Hepatocyte (in vitro differentiated cells): ENCODE measurements at regions not wholly inside any gene's neighbourhood (a gene's known extent, or its start where the extent isn't known, plus 50 kb on each side); places are given as distances from the start of the nearest gene placed in this dataset.

Source experiments
- DNase-seq: peaks from one replicate; pipeline ENCODE4 v3.0.0-alpha.2; 2016; ENCODE audit warnings: low spot score
- H2AFZ ChIP-seq: fragments of 200-600 bp; sonication (generic); 2 replicates; pipeline ENCODE4 v1.6.0; 2016; ENCODE audit warnings: antibody characterized with exemption, mild to moderate bottlenecking
- H3K27ac ChIP-seq: fragments of 200-600 bp; sonication (generic); 2 replicates; pipeline ENCODE4 v1.5.1; 2016; ENCODE audit warnings: mild to moderate bottlenecking
- H3K27me3 ChIP-seq: fragments of 200-600 bp; sonication (generic); 2 replicates; pipeline ENCODE4 v1.6.1; 2016
- H3K36me3 ChIP-seq: fragments of 200-600 bp; sonication (generic); replicated peaks from 2 replicates; pipeline ENCODE4 v1.5.1; 2016; ENCODE audit warnings: low read depth; ENCODE audit not compliant: insufficient read depth
- H3K4me1 ChIP-seq: fragments of 200-600 bp; sonication (generic); 2 replicates; pipeline ENCODE4 v1.5.1; 2016; ENCODE audit warnings: mild to moderate bottlenecking, moderate library complexity; ENCODE audit not compliant: insufficient read depth
- H3K4me2 ChIP-seq: fragments of 200-600 bp; sonication (generic); 2 replicates; pipeline ENCODE4 v1.6.0; 2016
- H3K4me3 ChIP-seq: fragments of 200-600 bp; sonication (generic); 2 replicates; pipeline ENCODE4 v1.5.1; 2016; ENCODE audit warnings: mild to moderate bottlenecking
- H3K79me2 ChIP-seq: fragments of 200-600 bp; sonication (generic); 2 replicates; pipeline ENCODE4 v1.6.0; 2017; ENCODE audit warnings: mild to moderate bottlenecking
- H3K9me2 ChIP-seq: fragments of 200-600 bp; sonication (generic); replicated peaks from 2 replicates; pipeline ENCODE4 v1.6.0; 2017; ENCODE audit warnings: mild to moderate bottlenecking; ENCODE audit not compliant: insufficient read depth
- H3K9me3 ChIP-seq: fragments of 200-600 bp; sonication (generic); 2 replicates; pipeline ENCODE4 v1.5.1; 2016; ENCODE audit warnings: low read depth, mild to moderate bottlenecking
- H4K20me1 ChIP-seq: fragments of 200-600 bp; sonication (generic); 2 replicates; pipeline ENCODE4 v1.6.0; 2016; ENCODE audit warnings: mild to moderate bottlenecking; ENCODE audit not compliant: insufficient read depth, poor library complexity, severe bottlenecking
- EZH2 ChIP-seq: fragments of 200-600 bp; sonication (generic); IDR thresholded peaks from 2 replicates; pipeline ENCODE4 v1.6.1; 2016; ENCODE audit warnings: antibody characterized with exemption, mild to moderate bottlenecking, borderline replicate concordance
- EZH2phosphoT487 ChIP-seq: fragments of 200-600 bp; sonication (generic); IDR thresholded peaks from one replicate; pipeline ENCODE4 v1.6.1; 2018; ENCODE audit warnings: antibody characterized with exemption, mild to moderate bottlenecking, low read depth, moderate library complexity; ENCODE audit not compliant: unreplicated experiment, severe bottlenecking
- WGBS: methylation state at CpG from one replicate; pipeline ENCODE4 v1.1.6; 2016; ENCODE audit warnings: low lambda C conversion rate; ENCODE audit errors: missing lambda C conversion rate; 5-methylcytosine and 5-hydroxymethylcytosine counted together
- TF ChIP-seq, protein P1 (sequence below): fragments of 200-600 bp; sonication (generic); IDR thresholded peaks from 2 replicates; pipeline ENCODE4 v1.5.1; 2016; ENCODE audit warnings: antibody characterized with exemption, mild to moderate bottlenecking; ENCODE audit not compliant: poor library complexity

DNA sequence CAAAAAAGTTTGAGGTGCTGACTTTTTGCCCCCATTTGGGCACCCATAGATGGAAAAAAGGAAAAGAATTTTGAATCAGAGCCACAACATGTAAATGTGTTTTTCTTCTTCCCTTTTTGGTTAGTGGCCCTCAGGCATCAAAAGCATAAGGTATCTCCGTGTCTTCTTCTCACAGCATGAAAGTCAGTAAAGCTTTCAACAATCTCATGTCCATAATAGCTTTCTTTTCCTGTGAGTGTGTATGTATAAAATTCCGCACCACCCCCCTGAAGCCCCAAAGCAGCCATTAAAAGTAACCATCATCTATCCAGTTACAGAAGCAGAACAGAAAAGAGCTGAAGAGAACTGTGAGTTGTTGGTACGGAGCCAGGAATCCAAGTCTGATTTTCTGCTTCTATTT lies 1539.7 kb upstream of the ACVR2A start:
- H3K4me2 ChIP-seq = no peak overlapping the region

DNA sequence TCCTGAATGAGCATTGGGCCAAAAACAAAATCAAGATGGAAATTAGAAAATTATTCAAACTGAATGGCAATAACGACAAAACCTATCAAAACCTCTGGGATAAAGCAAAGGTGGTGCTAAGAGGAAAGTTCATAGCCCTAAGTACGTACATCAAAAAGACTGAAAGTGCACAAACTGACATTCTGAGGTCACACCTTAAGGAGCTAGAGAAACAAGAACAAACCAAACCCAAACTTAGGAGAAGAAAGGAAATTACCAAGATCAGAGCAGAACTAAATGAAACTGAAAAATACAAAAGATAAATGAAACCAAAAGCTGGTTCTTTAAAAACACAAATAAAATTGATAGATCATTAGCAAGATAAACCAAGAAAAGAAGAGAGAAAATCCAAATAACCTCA lies 1543.5 kb upstream of the ACVR2A start:
- H3K4me2 ChIP-seq = no peak overlapping the region
- H3K4me3 ChIP-seq = no peak overlapping the region
- no peaks in the 10 kb centered on the region for H3K79me2 ChIP-seq
- peaks cover 3% of the 10 kb centered on the region for H3K9me3 ChIP-seq
- TF ChIP-seq EZH2phosphoT487 (no peak), EZH2 (no peak)
- TF ChIP-seq, protein P1, sequence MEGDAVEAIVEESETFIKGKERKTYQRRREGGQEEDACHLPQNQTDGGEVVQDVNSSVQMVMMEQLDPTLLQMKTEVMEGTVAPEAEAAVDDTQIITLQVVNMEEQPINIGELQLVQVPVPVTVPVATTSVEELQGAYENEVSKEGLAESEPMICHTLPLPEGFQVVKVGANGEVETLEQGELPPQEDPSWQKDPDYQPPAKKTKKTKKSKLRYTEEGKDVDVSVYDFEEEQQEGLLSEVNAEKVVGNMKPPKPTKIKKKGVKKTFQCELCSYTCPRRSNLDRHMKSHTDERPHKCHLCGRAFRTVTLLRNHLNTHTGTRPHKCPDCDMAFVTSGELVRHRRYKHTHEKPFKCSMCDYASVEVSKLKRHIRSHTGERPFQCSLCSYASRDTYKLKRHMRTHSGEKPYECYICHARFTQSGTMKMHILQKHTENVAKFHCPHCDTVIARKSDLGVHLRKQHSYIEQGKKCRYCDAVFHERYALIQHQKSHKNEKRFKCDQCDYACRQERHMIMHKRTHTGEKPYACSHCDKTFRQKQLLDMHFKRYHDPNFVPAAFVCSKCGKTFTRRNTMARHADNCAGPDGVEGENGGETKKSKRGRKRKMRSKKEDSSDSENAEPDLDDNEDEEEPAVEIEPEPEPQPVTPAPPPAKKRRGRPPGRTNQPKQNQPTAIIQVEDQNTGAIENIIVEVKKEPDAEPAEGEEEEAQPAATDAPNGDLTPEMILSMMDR = no peak
- WGBS = 91% methylated on average over 2 of the region's 2 CpGs
- H3K27me3 ChIP-seq = no peaks in the 10 kb centered on the region
- H3K27ac ChIP-seq = no peak overlapping the region
- no peaks in the 10 kb centered on the region for H3K9me2 ChIP-seq
- no peaks in the 10 kb centered on the region for H4K20me1 ChIP-seq
- no peaks in the 10 kb centered on the region for H3K36me3 ChIP-seq
- no peak overlapping the region for H2AFZ ChIP-seq
- H3K4me1 ChIP-seq = no peaks in the 10 kb centered on the region
- DNase-seq = no peak

More for the DNA sequence above, 1539.7 kb upstream of the ACVR2A start:
- Histone ChIP-seq H3K4me3 (no peak overlapping the region), H2AFZ (no peak overlapping the region), H3K27ac (no peak overlapping the region), H3K79me2 (no peaks in the 10 kb centered on the region), H3K9me3 (peaks cover 3% of the 10 kb centered on the region), H3K9me2 (no peaks in the 10 kb centered on the region), H3K27me3 (no peaks in the 10 kb centered on the region), H3K36me3 (no peaks in the 10 kb centered on the region), H3K4me1 (no peaks in the 10 kb centered on the region), H4K20me1 (no peaks in the 10 kb centered on the region)
- DNase-seq = no peak
- 84% methylated on average over 3 of the region's 3 CpGs for WGBS
- no peak for TF ChIP-seq EZH2phosphoT487
- TF ChIP-seq, protein P1 = no peak
- TF ChIP-seq EZH2 = no peak

DNA sequence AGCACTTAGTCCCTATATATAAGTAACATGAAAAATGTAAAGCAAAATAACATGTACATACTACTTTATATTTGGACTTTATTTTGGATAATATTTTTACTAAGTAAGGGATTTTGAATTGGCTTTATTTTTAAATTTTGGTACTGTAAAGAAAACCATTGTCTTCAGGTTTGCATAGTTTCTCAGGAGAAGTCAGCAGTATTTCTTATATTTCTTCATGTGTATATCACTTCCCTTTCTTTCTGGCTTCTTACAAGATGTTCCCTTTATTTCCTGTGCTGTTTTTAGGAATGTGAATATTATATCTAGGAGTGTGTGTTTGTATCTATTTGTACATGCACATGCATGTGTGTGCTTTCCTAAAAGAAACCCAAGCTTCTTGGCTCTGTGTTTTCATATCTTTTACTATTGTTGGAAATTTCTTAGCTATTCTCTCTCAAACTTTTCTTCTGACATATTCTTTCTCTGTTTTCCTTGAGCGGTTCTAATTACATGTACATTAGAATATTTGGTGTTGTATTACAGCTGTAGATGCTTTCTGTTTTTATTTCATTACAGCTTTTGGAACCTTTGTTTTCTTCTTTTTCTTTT lies 1549.7 kb upstream of the ACVR2A start:
- no peaks in the 10 kb centered on the region for H3K27me3 ChIP-seq
- no peak overlapping the region for H3K4me2 ChIP-seq
- 97% methylated on average over 1 of the region's 1 CpG for WGBS

More for the DNA sequence above, 1549.7 kb upstream of the ACVR2A start:
- Histone ChIP-seq H2AFZ (no peak overlapping the region), H3K27ac (no peak overlapping the region), H3K36me3 (no peaks in the 10 kb centered on the region), H3K79me2 (no peaks in the 10 kb centered on the region), H3K4me1 (no peaks in the 10 kb centered on the region), H4K20me1 (no peaks in the 10 kb centered on the region), H3K4me3 (no peak overlapping the region), H3K9me3 (no peaks in the 10 kb centered on the region), H3K9me2 (no peaks in the 10 kb centered on the region)
- no peak for DNase-seq
- TF ChIP-seq EZH2 (no peak), EZH2phosphoT487 (no peak)
- TF ChIP-seq, protein P1 = no peak
